GM12892 (cell line): ENCODE measurements at regions not wholly inside any gene's neighbourhood (a gene's known extent, or its start where the extent isn't known, plus 50 kb on each side); places are given as distances from the start of the nearest gene placed in this dataset.

Experiments
- POLR2A ChIP-seq: IDR thresholded peaks from 2 replicates; pipeline ENCODE4 v1.6.1; 2011; ENCODE audit warnings: low read depth, low read length, control low read depth
- POLR2AphosphoS5 ChIP-seq: IDR thresholded peaks from 2 replicates; pipeline ENCODE4 v1.6.1; 2011; ENCODE audit warnings: low read depth, low read length, control low read depth
- TAF1 ChIP-seq: IDR thresholded peaks from 2 replicates; pipeline ENCODE4 v1.6.1; 2011; ENCODE audit warnings: low read depth, mild to moderate bottlenecking, control low read depth, low read length, borderline replicate concordance

DNA sequence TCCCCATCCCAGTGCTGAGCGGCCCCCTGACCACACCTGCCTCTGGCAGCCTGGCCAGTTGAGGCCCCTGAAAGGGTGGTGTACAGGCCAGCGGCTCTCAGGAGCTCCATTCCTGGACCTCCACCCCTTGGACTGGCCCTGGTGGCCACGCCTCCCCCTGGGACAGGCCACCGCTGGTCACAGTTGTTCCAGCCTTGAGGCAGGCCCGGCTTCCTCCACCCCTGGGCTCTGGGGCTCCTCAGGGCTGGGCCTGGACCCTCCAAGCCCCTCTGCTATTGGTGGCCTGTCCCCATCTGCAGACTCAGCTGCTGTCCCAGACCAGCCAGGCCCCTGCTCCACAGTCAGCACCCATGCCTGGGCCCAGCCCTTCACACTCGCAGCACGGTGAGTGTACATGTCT, 93.2 kb upstream of the NKX1-1 start:
- TF ChIP-seq POLR2AphosphoS5 (no peak), POLR2A (no peak), TAF1 (no peak)
